ENCODE measurements at regions not wholly inside any gene's neighbourhood (a gene's known extent, or its start where the extent isn't known, plus 50 kb on each side); places are given as distances from the start of the nearest gene placed in this dataset.

DNA sequence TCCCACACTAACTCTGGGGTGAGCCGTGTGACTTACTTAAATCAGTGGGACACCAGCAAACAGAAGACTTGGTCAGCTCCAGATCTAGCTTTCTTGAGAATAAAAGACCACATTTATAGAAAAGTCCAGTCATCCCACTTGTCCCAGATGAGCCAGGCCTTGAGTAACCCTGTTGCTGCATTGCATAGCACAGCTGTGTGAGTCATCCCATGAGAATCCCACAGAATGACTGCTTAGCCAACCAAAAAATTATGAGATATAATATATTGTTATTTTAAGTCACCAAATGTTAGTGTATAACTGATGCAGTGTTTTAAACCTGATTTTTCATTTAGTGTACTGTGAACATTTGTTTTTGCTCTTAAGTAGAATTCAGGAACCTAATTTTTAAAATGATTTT is 94.2 kb upstream of the FSHR start:
- Mint-ChIP-seq H3K36me3 (no peaks in the 10 kb centered on the region), H3K27ac (no peak overlapping the region), H3K9me3 (peaks cover 4% of the 10 kb centered on the region), H3K27me3 (no peaks in the 10 kb centered on the region), H3K4me3 (no peak overlapping the region), H3K4me1 (ENCODE audit: low read depth) (no peaks in the 10 kb centered on the region)
- intact Hi-C loops (cut with micrococcal nuclease), result no loop called here
- no peak for DNase-seq
- CTCF ChIA-PET, result no interaction called here
- POLR2A ChIA-PET, result no interaction called here

DNA sequence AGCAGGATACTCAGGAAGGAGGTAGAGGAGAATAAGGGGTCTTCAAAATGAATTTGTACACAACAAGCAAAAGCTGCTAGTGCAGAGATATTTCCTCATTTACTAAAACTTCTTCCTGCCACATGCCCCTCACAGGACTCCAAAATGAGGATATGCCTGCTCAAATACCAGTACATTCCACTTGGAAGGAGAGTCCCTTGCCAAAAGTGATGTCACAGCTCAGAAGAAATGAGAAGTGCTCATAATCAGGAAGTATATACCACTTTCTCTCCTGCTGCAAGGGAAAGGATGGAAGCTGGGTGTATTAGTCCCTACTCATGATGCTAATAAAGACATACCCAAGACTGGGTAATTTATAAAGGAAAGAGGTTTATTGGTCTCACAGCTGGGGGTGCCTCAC is 87.7 kb upstream of the FSHR start:
- Mint-ChIP-seq H3K27ac (no peak overlapping the region), H3K4me1 (ENCODE audit: low read depth) (no peaks in the 10 kb centered on the region), H3K36me3 (no peaks in the 10 kb centered on the region), H3K27me3 (no peaks in the 10 kb centered on the region), H3K4me3 (no peak overlapping the region), H3K9me3 (peaks cover 6% of the 10 kb centered on the region)
- DNase-seq, result no peak
- intact Hi-C loops (cut with micrococcal nuclease), result no loop called here
- ChIA-PET POLR2A (no interaction called here), CTCF (no interaction called here)

DNA sequence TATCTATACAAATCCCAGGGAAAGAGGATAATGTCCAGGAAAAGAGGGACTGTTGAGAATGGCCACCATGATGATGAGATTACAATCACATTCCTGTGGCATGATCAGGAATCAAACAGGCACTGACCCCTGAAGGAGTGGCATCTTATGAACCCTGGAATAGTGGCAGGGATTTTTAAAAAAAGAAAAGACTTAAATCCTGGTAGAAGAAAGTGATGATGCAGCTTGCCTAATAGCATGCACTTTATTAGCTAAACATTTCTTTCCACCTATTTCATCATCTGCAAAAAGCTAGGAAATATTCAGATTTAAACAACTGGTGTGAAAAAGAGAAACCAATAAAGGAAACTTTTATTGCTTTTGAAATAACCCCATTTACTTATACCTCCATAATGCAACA is 87.2 kb upstream of the FSHR start:
- H3K9me3 Mint-ChIP-seq, result peaks cover 6% of the 10 kb centered on the region
- POLR2A ChIA-PET, result no interaction called here
- intact Hi-C loops (cut with micrococcal nuclease), result no loop called here
- no peak for DNase-seq
- H3K4me3 Mint-ChIP-seq, result no peak overlapping the region
- no peaks in the 10 kb centered on the region for H3K4me1 Mint-ChIP-seq (ENCODE audit: low read depth)
- H3K36me3 Mint-ChIP-seq, result no peaks in the 10 kb centered on the region
- CTCF ChIA-PET, result no interaction called here
- no peak overlapping the region for H3K27ac Mint-ChIP-seq
- no peaks in the 10 kb centered on the region for H3K27me3 Mint-ChIP-seq

DNA sequence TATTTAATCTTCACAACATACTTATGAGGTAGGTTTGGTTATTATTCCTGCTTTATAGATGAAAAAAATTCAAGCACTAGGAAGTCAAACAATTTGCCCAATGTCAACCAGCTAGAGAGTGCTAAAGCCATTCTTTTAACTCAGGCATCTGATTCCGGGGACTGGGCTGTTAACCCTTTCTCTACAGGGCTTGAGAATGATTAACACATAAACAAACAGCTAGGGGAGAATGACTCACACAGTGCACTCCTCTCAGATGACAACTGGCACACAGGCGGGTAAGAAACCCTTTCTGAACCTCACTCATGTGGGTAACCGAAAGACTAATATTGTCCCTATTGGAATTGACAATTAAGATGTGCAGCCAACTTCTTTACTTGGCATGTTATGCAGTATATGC is 86.3 kb upstream of the FSHR start:
- H3K4me1 Mint-ChIP-seq (ENCODE audit: low read depth), result no peaks in the 10 kb centered on the region
- no peaks in the 10 kb centered on the region for H3K27me3 Mint-ChIP-seq
- no peak for DNase-seq
- intact Hi-C loops (cut with micrococcal nuclease), result no loop called here
- POLR2A ChIA-PET, result no interaction called here
- no peak overlapping the region for H3K4me3 Mint-ChIP-seq
- CTCF ChIA-PET, result no interaction called here
- H3K36me3 Mint-ChIP-seq, result no peaks in the 10 kb centered on the region
- H3K9me3 Mint-ChIP-seq, result peaks cover 5% of the 10 kb centered on the region
- H3K27ac Mint-ChIP-seq, result no peak overlapping the region

DNA sequence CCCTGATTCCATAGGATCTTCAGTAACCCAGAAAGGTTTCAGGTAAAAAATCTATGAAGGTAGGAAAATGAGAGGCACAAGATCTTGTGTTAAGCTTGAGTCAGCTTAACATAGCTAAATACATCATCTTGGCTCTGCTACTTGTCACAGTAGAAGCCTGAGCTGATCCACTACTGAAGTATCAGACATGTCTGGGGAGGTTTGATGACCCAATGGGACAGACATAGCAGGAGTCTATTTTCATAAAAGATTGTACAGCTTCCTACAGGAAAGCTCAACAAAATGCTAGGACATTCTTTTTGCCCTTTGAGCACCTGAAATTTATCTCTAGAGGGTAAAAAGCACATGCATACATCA is 84.3 kb upstream of the FSHR start:
- ChIA-PET CTCF (no interaction called here), POLR2A (no interaction called here)
- intact Hi-C loops (cut with micrococcal nuclease), result no loop called here
- no peaks in the 10 kb centered on the region for H3K4me1 Mint-ChIP-seq (ENCODE audit: low read depth)
- no peaks in the 10 kb centered on the region for H3K27me3 Mint-ChIP-seq
- H3K27ac Mint-ChIP-seq, result no peak overlapping the region
- H3K9me3 Mint-ChIP-seq, result peaks cover 3% of the 10 kb centered on the region
- no peak overlapping the region for H3K4me3 Mint-ChIP-seq
- no peaks in the 10 kb centered on the region for H3K36me3 Mint-ChIP-seq
- no peak for DNase-seq

DNA sequence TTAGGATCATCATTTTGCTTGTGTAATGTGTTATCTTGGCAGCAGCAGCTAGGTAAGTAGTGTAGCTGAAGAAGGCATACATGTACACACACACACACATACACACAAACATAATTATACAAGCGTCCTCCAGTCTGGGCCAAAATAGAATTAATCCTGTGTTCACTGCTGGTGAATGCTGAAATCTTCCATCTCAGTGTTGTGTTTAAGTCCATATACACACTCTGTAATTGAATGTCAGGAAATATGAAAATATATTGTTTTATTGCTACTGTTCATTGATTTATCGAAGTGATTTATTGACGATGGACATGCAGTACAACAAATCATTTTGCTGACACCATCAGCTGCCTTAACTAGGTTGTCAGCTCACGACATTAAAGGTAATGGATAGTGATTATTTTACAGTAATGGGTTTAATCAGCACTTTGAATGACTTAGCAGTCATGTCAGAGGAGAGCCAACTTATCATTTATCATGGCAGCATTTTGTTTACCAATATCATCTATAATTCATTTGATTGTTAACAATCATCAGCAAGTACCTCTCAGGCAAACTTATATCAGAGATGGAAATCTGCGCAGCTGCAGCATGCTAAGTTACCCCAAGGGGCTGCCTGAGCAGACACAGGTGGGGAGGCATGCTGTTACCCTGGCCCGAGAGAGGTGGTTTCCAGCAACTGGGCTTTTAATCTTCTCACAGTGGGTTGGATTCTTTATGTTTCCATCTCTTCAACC is 83.7 kb upstream of the FSHR start:
- POLR2A ChIA-PET, result no interaction called here
- CTCF ChIA-PET, result no interaction called here
- Mint-ChIP-seq H3K27ac (no peak overlapping the region), H3K9me3 (no peaks in the 10 kb centered on the region), H3K27me3 (no peaks in the 10 kb centered on the region), H3K36me3 (no peaks in the 10 kb centered on the region), H3K4me1 (ENCODE audit: low read depth) (no peaks in the 10 kb centered on the region), H3K4me3 (no peak overlapping the region)
- intact Hi-C loops (cut with micrococcal nuclease), result no loop called here
- no peak for DNase-seq

DNA sequence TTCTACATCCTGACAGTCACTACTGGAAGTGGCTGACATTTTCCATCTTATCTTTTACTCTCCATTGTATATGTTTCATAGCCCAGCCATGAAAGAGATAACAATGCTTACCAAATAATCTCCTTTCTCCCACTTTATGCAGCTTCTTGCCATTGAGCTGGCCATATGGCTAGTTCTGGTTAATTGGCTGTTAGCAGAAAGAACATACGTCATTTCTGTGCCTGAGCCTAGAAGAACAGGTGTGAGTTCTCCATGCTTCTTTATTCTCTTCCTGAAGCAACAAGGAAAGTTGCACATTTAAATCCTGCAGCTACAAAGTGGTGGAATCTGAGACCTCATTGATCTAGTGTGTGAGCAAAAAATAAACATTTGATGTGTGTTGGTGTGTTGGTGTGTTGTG is 82.0 kb upstream of the FSHR start:
- DNase-seq, result no peak
- intact Hi-C loops (cut with micrococcal nuclease), result no loop called here
- Mint-ChIP-seq H3K27ac (no peak overlapping the region), H3K27me3 (no peaks in the 10 kb centered on the region), H3K4me1 (ENCODE audit: low read depth) (no peaks in the 10 kb centered on the region), H3K36me3 (no peaks in the 10 kb centered on the region), H3K9me3 (no peaks in the 10 kb centered on the region), H3K4me3 (no peak overlapping the region)
- ChIA-PET POLR2A (no interaction called here), CTCF (no interaction called here)

DNA sequence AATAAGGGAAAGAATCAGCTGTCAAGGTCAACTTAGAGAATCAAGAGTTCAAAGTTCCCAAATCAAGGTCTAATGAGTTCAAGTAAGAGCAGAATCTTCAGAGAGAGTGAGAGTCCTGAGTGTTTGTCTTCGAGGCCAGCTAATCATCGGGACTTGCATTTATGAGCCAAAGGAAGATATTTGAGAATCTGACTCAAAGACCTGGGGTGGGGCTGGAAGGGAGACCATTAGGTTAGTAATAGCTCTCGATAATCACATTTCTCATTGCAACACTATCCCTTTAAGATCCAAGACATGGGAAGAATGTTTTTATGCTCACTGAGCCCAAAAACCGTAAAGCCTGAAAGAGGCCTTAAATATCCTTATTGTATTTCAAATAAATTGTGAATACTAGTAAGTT is 72.0 kb upstream of the FSHR start:
- Mint-ChIP-seq H3K9me3 (peaks cover 7% of the 10 kb centered on the region), H3K4me1 (ENCODE audit: low read depth) (no peaks in the 10 kb centered on the region), H3K36me3 (no peaks in the 10 kb centered on the region), H3K27me3 (no peaks in the 10 kb centered on the region), H3K4me3 (no peak overlapping the region), H3K27ac (no peak overlapping the region)
- intact Hi-C loops (cut with micrococcal nuclease), result no loop called here
- ChIA-PET POLR2A (no interaction called here), CTCF (no interaction called here)
- no peak for DNase-seq

DNA sequence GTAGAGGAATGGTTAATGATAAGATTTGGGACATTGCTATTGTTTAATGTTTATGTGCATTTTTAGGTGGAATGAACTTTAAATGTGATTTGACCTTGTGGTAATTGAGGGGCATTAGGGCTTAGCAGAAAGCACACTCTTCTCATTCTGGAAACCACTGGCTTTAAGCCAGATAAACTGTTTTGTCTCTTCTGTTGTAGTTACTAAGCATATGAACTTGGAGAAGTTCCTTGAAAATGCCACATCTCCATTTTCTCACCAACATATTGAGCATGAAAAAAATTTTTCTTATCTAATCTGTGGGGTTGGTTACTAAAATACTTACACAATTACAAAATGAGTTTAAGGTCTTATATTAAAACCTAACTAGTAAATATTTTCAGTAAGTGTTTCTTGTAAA is 70.8 kb upstream of the FSHR start:
- H3K27me3 Mint-ChIP-seq, result no peaks in the 10 kb centered on the region
- POLR2A ChIA-PET, result no interaction called here
- DNase-seq, result no peak
- intact Hi-C loops (cut with micrococcal nuclease), result no loop called here
- no peak overlapping the region for H3K27ac Mint-ChIP-seq
- CTCF ChIA-PET, result no interaction called here
- no peaks in the 10 kb centered on the region for H3K4me1 Mint-ChIP-seq (ENCODE audit: low read depth)
- H3K9me3 Mint-ChIP-seq, result peaks cover 2% of the 10 kb centered on the region
- no peaks in the 10 kb centered on the region for H3K36me3 Mint-ChIP-seq
- no peak overlapping the region for H3K4me3 Mint-ChIP-seq

DNA sequence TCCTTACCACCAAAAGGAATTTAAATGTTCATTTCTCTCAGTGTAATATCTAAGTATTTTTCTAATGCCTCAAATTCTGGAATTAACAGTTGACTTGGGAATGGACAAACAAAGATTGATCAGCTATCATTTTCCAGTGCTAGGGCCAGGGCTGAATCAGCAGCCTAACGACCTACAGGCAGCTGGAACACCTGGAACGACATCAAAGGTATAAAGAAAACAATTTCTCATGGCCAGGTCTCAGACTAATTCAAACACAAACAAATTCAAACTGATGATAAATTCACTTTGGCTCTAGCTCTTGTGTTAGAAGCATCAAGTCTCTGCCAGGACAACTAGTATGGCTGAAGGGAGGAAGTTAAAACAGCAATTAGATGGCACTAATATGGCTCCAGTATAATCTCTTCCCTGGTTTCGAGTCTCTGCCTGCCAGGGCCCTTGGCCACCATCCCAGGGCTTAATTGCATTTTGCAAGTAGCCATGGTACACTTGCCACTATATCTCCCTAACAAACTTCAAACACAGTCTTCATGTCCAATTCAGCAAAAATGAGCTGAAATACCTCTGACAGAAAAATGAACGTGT is 70.2 kb upstream of the FSHR start:
- Mint-ChIP-seq H3K4me3 (no peak overlapping the region), H3K9me3 (peaks cover 2% of the 10 kb centered on the region), H3K4me1 (ENCODE audit: low read depth) (no peaks in the 10 kb centered on the region), H3K27me3 (no peaks in the 10 kb centered on the region), H3K36me3 (no peaks in the 10 kb centered on the region), H3K27ac (no peak overlapping the region)
- POLR2A ChIA-PET, result no interaction called here
- no peak for DNase-seq
- CTCF ChIA-PET, result no interaction called here
- intact Hi-C loops (cut with micrococcal nuclease), result no loop called here

DNA sequence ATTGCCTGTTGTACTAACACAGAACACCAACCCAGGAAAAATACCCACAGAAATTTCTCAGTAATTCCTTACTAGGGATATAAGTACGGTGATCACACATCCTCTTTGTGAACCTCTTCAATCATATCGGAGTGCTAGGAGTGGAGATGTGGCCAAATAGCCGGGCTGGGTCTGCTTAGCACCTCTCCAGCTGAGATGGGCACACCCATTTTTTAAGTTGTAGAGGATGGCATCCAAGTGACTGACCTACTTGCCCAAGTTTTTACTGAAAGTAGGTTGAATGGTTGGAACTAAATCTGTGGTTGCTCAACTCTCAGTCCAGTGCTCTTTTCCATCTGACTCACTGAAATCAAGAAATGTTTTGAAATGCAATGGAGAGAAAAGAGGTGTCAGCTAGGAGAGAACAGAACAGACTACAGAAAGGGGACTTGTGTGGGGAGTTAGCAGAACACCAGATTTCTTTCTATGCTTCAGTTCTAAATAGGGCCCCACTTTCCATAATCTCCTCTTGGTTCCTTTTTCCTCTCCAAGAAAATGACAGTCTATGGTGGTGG is 68.7 kb upstream of the FSHR start:
- Mint-ChIP-seq H3K27me3 (no peaks in the 10 kb centered on the region), H3K4me1 (ENCODE audit: low read depth) (no peaks in the 10 kb centered on the region), H3K9me3 (peaks cover under 1% of the 10 kb centered on the region), H3K4me3 (no peak overlapping the region), H3K27ac (no peak overlapping the region), H3K36me3 (no peaks in the 10 kb centered on the region)
- intact Hi-C loops (cut with micrococcal nuclease), result no loop called here
- ChIA-PET POLR2A (no interaction called here), CTCF (no interaction called here)
- DNase-seq, result no peak

DNA sequence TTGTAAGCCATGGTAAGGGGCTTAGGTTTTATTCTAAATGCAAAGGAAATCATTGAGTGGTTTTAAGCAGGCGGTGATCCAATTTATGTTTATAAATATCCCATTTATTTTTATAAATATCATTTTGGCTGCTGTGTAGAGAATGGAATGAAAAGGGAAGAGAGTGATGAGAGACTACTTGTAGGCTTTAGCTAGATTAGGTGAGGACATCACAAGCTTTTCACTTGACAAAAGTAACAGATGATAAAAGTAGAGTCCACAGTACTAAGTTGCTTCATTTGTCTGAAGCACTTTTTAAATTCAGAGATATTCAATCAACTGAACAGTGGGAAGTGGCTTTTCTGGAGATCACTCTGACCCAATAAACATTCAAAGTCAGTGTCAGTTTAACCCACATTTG is 65.4 kb upstream of the FSHR start:
- CTCF ChIA-PET, result no interaction called here
- Mint-ChIP-seq H3K4me3 (no peak overlapping the region), H3K27me3 (no peaks in the 10 kb centered on the region), H3K27ac (no peak overlapping the region), H3K9me3 (peaks cover 5% of the 10 kb centered on the region), H3K36me3 (no peaks in the 10 kb centered on the region), H3K4me1 (ENCODE audit: low read depth) (no peaks in the 10 kb centered on the region)
- intact Hi-C loops (cut with micrococcal nuclease), result no loop called here
- DNase-seq, result no peak
- POLR2A ChIA-PET, result no interaction called here

DNA sequence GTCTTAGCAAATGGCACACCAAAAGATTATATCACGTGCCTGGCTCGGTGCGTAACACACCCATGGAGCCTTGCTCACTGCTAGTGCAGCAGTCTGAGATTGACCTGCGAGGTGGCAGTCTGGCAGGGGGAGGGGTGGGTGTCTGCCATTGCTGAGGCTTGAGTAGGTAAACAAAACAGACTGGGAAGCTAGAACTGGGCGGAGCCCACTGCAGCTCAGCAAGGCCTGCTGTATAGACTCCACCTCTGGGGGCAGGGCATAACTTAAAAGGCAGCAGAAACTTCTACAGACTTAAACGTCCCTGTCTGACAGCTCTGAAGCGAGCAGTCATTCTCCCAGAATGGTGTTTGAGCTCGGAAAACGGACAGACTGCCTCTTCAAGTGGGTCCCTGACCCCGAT is 55.9 kb upstream of the FSHR start:
- peaks cover 11% of the 10 kb centered on the region for H3K9me3 Mint-ChIP-seq
- no peaks in the 10 kb centered on the region for H3K4me1 Mint-ChIP-seq (ENCODE audit: low read depth)
- POLR2A ChIA-PET, result no interaction called here
- H3K27ac Mint-ChIP-seq, result no peak overlapping the region
- H3K27me3 Mint-ChIP-seq, result no peaks in the 10 kb centered on the region
- intact Hi-C loops (cut with micrococcal nuclease), result no loop called here
- H3K4me3 Mint-ChIP-seq, result no peak overlapping the region
- DNase-seq, result no peak
- no peaks in the 10 kb centered on the region for H3K36me3 Mint-ChIP-seq
- CTCF ChIA-PET, result no interaction called here
